Suprapubic skin (tissue), 4 donors: ENCODE measurements at regions not wholly inside any gene's neighbourhood (a gene's known extent, or its start where the extent isn't known, plus 50 kb on each side); places are given as distances from the start of the nearest gene placed in this dataset.

Experiments used
- EP300 ChIP-seq: sonication (generic); formaldehyde crosslinking; IDR thresholded peaks from one replicate; pipeline ENCODE4 v1.6.1; 2017; ENCODE audit warnings: antibody characterized with exemption
- POLR2A ChIP-seq, 2 donors: fragments of 450-650 bp; IDR thresholded peaks; one replicate each; pipeline ENCODE4 v1.6.1; 2017; ENCODE audit warnings: antibody characterized with exemption in 2 of 2, mild to moderate bottlenecking in 2 of 2, moderate library complexity in 2 of 2
- POLR2AphosphoS5 ChIP-seq, 3 donors: sonication (generic); formaldehyde crosslinking; IDR thresholded peaks; one replicate each; pipeline ENCODE4 v1.6.1; 2017; ENCODE audit warnings: antibody characterized with exemption in 3 of 3
- TF ChIP-seq, protein P1 (sequence below), 2 donors: fragments of 200-600 bp in 1 of 2; fragments of 450-650 bp in 1 of 2; sonication (generic) in 1 of 2; IDR thresholded peaks; one replicate each; pipeline ENCODE4 v1.5.1; 2016 to 2019; ENCODE audit warnings: antibody characterized with exemption in 2 of 2, mild to moderate bottlenecking in 1 of 2, moderate library complexity in 1 of 2

DNA sequence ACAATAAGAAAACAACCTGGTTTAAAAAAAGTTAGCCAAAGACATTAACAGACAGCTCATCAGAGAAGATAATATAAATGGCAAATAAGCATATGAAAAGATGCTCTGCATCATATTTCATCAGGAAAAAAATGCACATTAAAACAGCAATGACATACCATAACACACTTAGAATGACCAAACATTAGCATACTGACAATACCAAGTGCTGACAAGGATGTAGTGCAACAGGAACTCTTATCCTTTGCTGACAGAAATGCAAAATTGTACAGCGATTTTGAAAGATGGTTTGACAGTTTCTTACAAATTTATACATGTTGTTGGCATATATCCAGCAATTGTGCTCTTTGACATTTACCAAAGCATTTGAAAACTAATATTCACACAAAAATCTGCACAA is 573.0 kb downstream of the FSCB start:
- TF ChIP-seq POLR2AphosphoS5 (IDR thresholded peaks at IDR 0.05): no peak
- no peak for TF ChIP-seq POLR2A (IDR thresholded peaks at IDR 0.05)
- TF ChIP-seq, protein P1, sequence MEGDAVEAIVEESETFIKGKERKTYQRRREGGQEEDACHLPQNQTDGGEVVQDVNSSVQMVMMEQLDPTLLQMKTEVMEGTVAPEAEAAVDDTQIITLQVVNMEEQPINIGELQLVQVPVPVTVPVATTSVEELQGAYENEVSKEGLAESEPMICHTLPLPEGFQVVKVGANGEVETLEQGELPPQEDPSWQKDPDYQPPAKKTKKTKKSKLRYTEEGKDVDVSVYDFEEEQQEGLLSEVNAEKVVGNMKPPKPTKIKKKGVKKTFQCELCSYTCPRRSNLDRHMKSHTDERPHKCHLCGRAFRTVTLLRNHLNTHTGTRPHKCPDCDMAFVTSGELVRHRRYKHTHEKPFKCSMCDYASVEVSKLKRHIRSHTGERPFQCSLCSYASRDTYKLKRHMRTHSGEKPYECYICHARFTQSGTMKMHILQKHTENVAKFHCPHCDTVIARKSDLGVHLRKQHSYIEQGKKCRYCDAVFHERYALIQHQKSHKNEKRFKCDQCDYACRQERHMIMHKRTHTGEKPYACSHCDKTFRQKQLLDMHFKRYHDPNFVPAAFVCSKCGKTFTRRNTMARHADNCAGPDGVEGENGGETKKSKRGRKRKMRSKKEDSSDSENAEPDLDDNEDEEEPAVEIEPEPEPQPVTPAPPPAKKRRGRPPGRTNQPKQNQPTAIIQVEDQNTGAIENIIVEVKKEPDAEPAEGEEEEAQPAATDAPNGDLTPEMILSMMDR (IDR thresholded peaks at IDR 0.05): no peak
- TF ChIP-seq EP300: no peak
